GM12801 (cell line): ENCODE measurements at regions not wholly inside any gene's neighbourhood (a gene's known extent, or its start where the extent isn't known, plus 50 kb on each side); places are given as distances from the start of the nearest gene placed in this dataset.

Experiments used
- CTCF ChIP-seq: IDR thresholded peaks from one replicate; pipeline ENCODE4 v1.5.1; 2011; ENCODE audit warnings: control low read depth; ENCODE audit not compliant: insufficient read length; ENCODE audit errors: extremely low read depth

DNA sequence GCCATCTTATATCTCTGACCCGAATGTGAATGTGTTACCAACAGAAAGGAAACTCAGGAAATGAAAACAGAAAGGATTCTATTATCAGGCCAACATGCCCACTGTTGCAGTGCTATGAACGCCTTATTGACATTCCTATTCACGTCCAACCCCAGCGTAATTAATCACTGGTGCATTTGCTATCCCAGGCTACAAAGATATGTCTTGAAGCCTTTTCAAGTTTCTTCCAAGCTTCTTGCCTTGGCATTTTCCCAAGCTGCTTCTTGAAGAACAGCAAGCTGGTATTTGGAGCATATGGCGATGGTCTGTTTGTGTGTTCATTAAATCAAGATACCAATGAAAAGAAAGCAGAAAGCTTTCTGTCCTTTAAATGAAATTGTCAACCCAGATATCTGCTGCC, 579.2 kb upstream of the ZNF462 start:
- TF ChIP-seq CTCF, result no peak

DNA sequence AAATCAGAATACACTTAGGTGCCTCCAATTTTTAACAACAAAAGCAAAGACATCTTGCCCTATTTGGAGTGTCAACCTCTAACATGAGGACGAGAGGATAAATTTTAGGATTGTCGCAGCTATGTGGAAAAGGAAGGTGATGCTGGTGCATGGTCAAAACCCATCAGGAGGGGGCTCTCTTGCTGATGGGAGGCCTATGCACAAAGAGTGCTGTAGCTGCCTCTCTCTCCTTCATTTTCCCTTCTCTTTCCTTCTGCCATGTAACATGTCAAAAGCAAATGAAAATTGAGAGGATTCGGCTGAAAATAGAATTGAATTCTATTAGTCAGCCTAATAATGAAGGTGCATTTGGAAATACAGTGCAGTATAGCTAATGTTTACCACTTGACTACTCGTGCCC, 578.7 kb upstream of the ZNF462 start:
- no peak for TF ChIP-seq CTCF

- no peak for TF ChIP-seq CTCF
Observed at GRCh38 chr9:106286249-106286648, 576.7 kb upstream of the ZNF462 start.

DNA sequence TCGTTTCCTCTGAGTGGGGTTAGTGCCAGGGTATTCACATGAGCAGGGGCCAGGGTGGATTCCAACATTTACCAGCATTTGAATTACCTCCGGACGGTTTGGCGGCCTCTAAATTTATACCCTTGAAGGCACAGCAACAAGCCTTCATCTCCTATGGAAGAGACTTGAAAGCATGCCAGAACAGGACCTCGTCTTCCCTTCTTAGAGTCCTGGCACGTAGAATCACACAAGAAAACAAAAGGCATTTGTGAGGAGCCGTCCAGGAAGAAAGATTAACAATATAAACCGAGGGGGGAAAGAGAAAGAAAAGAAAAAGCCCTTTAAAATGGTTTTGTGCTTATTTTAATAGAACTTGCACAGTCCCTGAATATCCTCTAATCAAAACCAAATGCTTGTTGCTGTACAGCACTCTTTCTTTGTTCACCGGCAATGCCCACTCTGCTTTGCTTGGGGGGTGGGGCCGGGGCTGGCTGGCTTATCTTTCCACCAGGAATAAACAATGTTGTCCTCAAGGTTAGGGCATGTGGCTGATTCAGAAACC, 575.8 kb upstream of the ZNF462 start:
- TF ChIP-seq CTCF, result no peak

DNA sequence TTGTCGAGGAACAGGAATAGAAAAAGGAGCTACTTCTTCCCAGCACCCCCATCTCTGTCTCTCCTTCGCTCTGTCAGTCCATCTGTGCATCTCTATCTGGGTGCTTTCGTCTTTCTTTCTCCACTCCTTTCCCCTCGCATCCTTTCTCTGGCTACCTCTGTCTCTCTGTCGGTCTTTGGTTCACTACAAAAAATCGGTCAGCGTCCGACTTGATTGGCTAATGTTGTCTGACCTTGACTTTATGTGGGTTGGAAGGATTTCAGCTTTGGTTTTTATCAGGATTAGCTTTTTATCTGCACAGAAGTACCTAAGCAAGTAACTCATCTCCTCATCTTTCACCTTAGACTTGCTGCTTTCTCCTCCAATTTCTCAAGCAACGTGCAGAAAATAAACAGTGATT, 575.2 kb upstream of the ZNF462 start:
- TF ChIP-seq CTCF, result no peak

- TF ChIP-seq CTCF, result no peak
Observed at GRCh38 chr9:106288689-106289088, 574.3 kb upstream of the ZNF462 start.

- no peak for TF ChIP-seq CTCF
Observed at GRCh38 chr9:106291786-106292185, 571.2 kb upstream of the ZNF462 start.

GRCh38 chr9:106296426-106296825, 566.5 kb upstream of the ZNF462 start:
- TF ChIP-seq CTCF, result no peak
